Testis (tissue), 2 donors: ENCODE measurements at regions not wholly inside any gene's neighbourhood (a gene's known extent, or its start where the extent isn't known, plus 50 kb on each side); places are given as distances from the start of the nearest gene placed in this dataset.

Experiments used
- CTCF ChIP-seq, 3 experiments: fragments of 450-650 bp in 2 of 3; fragments of 200-600 bp in 1 of 3; sonication (generic) in 1 of 3; IDR thresholded peaks; one replicate each; pipeline ENCODE4 v1.5.1; 2016 to 2019; ENCODE audit warnings: antibody characterized with exemption in 3 of 3, mild to moderate bottlenecking in 2 of 3, moderate library complexity in 1 of 3
- POLR2A ChIP-seq: fragments of 450-650 bp; IDR thresholded peaks from one replicate; pipeline ENCODE4 v1.6.1; 2017; ENCODE audit warnings: antibody characterized with exemption, mild to moderate bottlenecking, moderate library complexity

- TF ChIP-seq CTCF (IDR thresholded peaks at IDR 0.05) (no peak), POLR2A (no peak)
Observed at GRCh38 chr11:69427906-69428880, 53.3 kb upstream of the LINC01488 start.
